Endothelial cell of umbilical vein (primary cell): ENCODE measurements at regions not wholly inside any gene's neighbourhood (a gene's known extent, or its start where the extent isn't known, plus 50 kb on each side); places are given as distances from the start of the nearest gene placed in this dataset.

Experiments used
- BruUV-seq: library from RNA; stranded (reverse); fragments of 400-500 nt; replicated peaks from 2 replicates; lab custom pipeline; 2021; lab: Mats Ljungman, UMichigan
- CTCF ChIA-PET: fragments of 300-600, 350-600 bp; sonication (Branson Sonifier 250); formaldehyde crosslinking; loops from one replicate; lab custom pipeline; 2021; ENCODE audit warnings: antibody characterized with exemption, inconsistent platforms; lab: Charles Lee
- POLR2A ChIA-PET: fragments of 300-600, 350-600 bp; sonication (Branson Sonifier 250); formaldehyde crosslinking; loops from one replicate; lab custom pipeline; 2021; ENCODE audit warnings: antibody characterized with exemption, inconsistent platforms; lab: Charles Lee
- DNase-seq: peaks from one replicate; pipeline ENCODE4 v3.0.0-alpha.2; 2011; ENCODE audit warnings: low read depth, low spot score
- FAIRE-seq: peaks from 2 replicates; lab custom pipeline; 2011; peaks lifted over from hg19 to GRCh38; lab: Jason Lieb, UNC
- H2AFZ ChIP-seq: 2 replicates; pipeline ENCODE4 v1.6.0; 2012; ENCODE audit warnings: low read depth, low read length, control low read depth, inconsistent platforms
- H3K27ac ChIP-seq: 2 replicates; pipeline ENCODE4 v1.5.1; 2011; ENCODE audit warnings: low read depth, mild to moderate bottlenecking, control low read depth, low read length, moderate library complexity; ENCODE audit not compliant: insufficient read depth
- H3K27me3 ChIP-seq, 2 experiments: 2 replicates each; pipeline versions ENCODE4 v1.6.0 to v1.6.1; 2011; ENCODE audit warnings: low read length in 2 of 2, mixed read lengths in 1 of 2; ENCODE audit not compliant: control insufficient read depth in 2 of 2, insufficient read depth in 2 of 2
- H3K36me3 ChIP-seq, 2 experiments: 2 replicates in 1 of 2; 3 replicates in 1 of 2; pipeline ENCODE4 v1.5.1; 2011; ENCODE audit warnings: low read length in 2 of 2, mild to moderate bottlenecking in 1 of 2, moderate library complexity in 1 of 2; ENCODE audit not compliant: control insufficient read depth in 2 of 2, insufficient read depth in 2 of 2; ENCODE audit errors: extremely low read depth in 1 of 2
- H3K4me1 ChIP-seq: 3 replicates; pipeline ENCODE4 v1.5.1; 2011; ENCODE audit warnings: mild to moderate bottlenecking, low read length; ENCODE audit not compliant: control insufficient read depth, insufficient read depth; ENCODE audit errors: extremely low read depth
- H3K4me2 ChIP-seq: 2 replicates; pipeline ENCODE4 v1.6.1; 2011; ENCODE audit warnings: low read length, control low read depth, mixed read lengths; ENCODE audit not compliant: insufficient read depth
- H3K4me3 ChIP-seq, 3 experiments: fragments of 200-600 bp in 1 of 3; sonication (generic), shearing (Covaris generic) in 1 of 3; replicated peaks in 1 of 3; 2 replicates each; pipeline ENCODE4 v1.5.1; 2011 to 2016; ENCODE audit warnings: control low read depth in 3 of 3, low read length in 3 of 3, mild to moderate bottlenecking in 2 of 3, inconsistent platforms in 1 of 3, low read depth in 1 of 3, moderate library complexity in 1 of 3; ENCODE audit not compliant: insufficient read depth in 1 of 3
- H3K79me2 ChIP-seq: 2 replicates; pipeline ENCODE4 v1.6.0; 2012; ENCODE audit warnings: low read length, inconsistent platforms; ENCODE audit not compliant: control insufficient read depth, insufficient read depth
- H3K9ac ChIP-seq: replicated peaks from 2 replicates; pipeline ENCODE3; 2011; ENCODE audit warnings: low read length, control low read depth; ENCODE audit not compliant: insufficient read depth; ENCODE audit errors: extremely low read depth
- H3K9me1 ChIP-seq: replicated peaks from 3 replicates; pipeline ENCODE4 v1.6.0; 2011; ENCODE audit warnings: mild to moderate bottlenecking, low read length; ENCODE audit not compliant: control insufficient read depth, insufficient read depth; ENCODE audit errors: extremely low read depth
- H3K9me3 ChIP-seq: replicated peaks from 2 replicates; pipeline ENCODE4 v1.5.1; 2012; ENCODE audit warnings: low read length, inconsistent platforms; ENCODE audit not compliant: control insufficient read depth, insufficient read depth
- H4K20me1 ChIP-seq: replicated peaks from 2 replicates; pipeline ENCODE3; 2011; ENCODE audit warnings: mild to moderate bottlenecking, low read length; ENCODE audit not compliant: control insufficient read depth, insufficient read depth; ENCODE audit errors: extremely low read depth
- EZH2 ChIP-seq: IDR thresholded peaks from 2 replicates; pipeline ENCODE4 v1.6.1; 2012; ENCODE audit warnings: borderline replicate concordance, low read depth, mild to moderate bottlenecking, moderate library complexity, low read length, inconsistent platforms; ENCODE audit not compliant: severe bottlenecking
- GATA2 ChIP-seq: IDR thresholded peaks from 2 replicates; pipeline ENCODE4 v1.7.0; 2011; ENCODE audit warnings: low read depth, mild to moderate bottlenecking, moderate library complexity, mixed read lengths, low read length; ENCODE audit not compliant: insufficient read length, insufficient read depth
- JUN ChIP-seq: IDR thresholded peaks from 2 replicates; pipeline ENCODE4 v1.6.1; 2011; ENCODE audit warnings: borderline replicate concordance, low read depth; ENCODE audit not compliant: insufficient read length, insufficient read depth
- MYC ChIP-seq: IDR thresholded peaks from one replicate; pipeline ENCODE4 v1.6.1; 2011; ENCODE audit warnings: mild to moderate bottlenecking, low read depth, low read length
- POLR2AphosphoS5 ChIP-seq: IDR thresholded peaks from 2 replicates; pipeline ENCODE4 v1.6.1; 2012; ENCODE audit warnings: low read depth, mild to moderate bottlenecking, control low read depth, low read length, moderate library complexity; ENCODE audit not compliant: insufficient read depth
- dilution Hi-C: fragments of 300-500 bp; cut with MboI; formaldehyde crosslinking; loops from one replicate; pipeline ENCODE4 v1.15.0; 2019; ENCODE audit warnings: low sequenced_read_pairs; ENCODE audit not compliant: extremely low pct_ligation_motif_present
- intact Hi-C: fragments of 100-400 bp; cut with micrococcal nuclease; formaldehyde crosslinking; loops from one replicate; pipeline ENCODE4 v1.10.0; 2022
- TF ChIP-seq, protein P1 (sequence below), 2 donors: IDR thresholded peaks; 1 replicate in 1 of 2; 2 replicates in 1 of 2; pipeline ENCODE4 v1.5.1; 2011; ENCODE audit warnings: low read length in 2 of 2, mild to moderate bottlenecking in 2 of 2, moderate library complexity in 2 of 2, control low read depth in 1 of 2, inconsistent platforms in 1 of 2, low read depth in 1 of 2; ENCODE audit not compliant: insufficient read depth in 1 of 2; ENCODE audit errors: extremely low read depth in 1 of 2

DNA sequence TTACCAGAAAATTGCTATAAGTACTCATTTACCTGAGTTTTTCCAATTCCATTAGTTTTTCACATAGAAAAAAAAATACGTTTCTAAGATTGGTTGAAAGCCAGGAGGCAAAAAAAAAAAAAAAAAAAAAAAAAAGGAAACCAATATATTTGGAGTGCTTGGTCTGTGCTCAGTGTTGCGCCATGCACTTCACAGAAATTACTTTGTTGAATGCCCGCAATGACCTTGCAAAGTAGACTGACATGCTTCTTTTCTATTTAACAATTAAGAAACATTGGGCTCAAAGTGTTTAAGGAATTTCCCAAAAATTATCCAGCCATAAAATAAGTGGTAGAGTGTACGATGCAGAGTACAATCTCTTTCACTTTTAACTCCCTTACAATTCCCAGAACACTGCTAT, 65.2 kb upstream of the PAPPA start:
- DNase-seq, result no peak
- Histone ChIP-seq H3K9me1 (no peaks in the 10 kb centered on the region), H3K36me3 (no peaks in the 10 kb centered on the region), H3K9ac (no peak overlapping the region), H3K27me3 (no peaks in the 10 kb centered on the region), H3K4me3 (no peak overlapping the region), H2AFZ (no peak overlapping the region), H3K79me2 (no peaks in the 10 kb centered on the region), H3K27ac (no peak overlapping the region), H3K4me2 (no peak overlapping the region), H4K20me1 (no peaks in the 10 kb centered on the region), H3K4me1 (no peaks in the 10 kb centered on the region), H3K9me3 (no peaks in the 10 kb centered on the region)
- BruUV-seq, result no TSS peak
- CTCF ChIA-PET, result no interaction called here
- intact Hi-C loops (no loop called here), dilution Hi-C loops (no loop called here)
- POLR2A ChIA-PET, result no interaction called here
- no peak for FAIRE-seq
- TF ChIP-seq JUN (no peak), POLR2AphosphoS5 (no peak), GATA2 (no peak), MYC (no peak), EZH2 (no peak)
- TF ChIP-seq, protein P1, sequence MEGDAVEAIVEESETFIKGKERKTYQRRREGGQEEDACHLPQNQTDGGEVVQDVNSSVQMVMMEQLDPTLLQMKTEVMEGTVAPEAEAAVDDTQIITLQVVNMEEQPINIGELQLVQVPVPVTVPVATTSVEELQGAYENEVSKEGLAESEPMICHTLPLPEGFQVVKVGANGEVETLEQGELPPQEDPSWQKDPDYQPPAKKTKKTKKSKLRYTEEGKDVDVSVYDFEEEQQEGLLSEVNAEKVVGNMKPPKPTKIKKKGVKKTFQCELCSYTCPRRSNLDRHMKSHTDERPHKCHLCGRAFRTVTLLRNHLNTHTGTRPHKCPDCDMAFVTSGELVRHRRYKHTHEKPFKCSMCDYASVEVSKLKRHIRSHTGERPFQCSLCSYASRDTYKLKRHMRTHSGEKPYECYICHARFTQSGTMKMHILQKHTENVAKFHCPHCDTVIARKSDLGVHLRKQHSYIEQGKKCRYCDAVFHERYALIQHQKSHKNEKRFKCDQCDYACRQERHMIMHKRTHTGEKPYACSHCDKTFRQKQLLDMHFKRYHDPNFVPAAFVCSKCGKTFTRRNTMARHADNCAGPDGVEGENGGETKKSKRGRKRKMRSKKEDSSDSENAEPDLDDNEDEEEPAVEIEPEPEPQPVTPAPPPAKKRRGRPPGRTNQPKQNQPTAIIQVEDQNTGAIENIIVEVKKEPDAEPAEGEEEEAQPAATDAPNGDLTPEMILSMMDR (IDR thresholded peaks at IDR 0.05; ENCODE audit: extremely low read depth in 1 of 2, insufficient read depth in 1 of 2, low read depth in 1 of 2, low read length in 2 of 2), result no peak
